22Rv1 (cell line): ENCODE measurements at regions not wholly inside any gene's neighbourhood (a gene's known extent, or its start where the extent isn't known, plus 50 kb on each side); places are given as distances from the start of the nearest gene placed in this dataset.
"Not testable (repeated sequence)": the region's sequence is repeated elsewhere in the genome, so short reads cannot be mapped to it uniquely, and the experiment has no call there.

Experiments
- H3K27ac ChIP-seq: fragments of 450-650 bp; 2 replicates; pipeline ENCODE4 v1.5.1; 2017
- ZFX ChIP-seq: fragments of 450-650 bp; IDR thresholded peaks from 2 replicates; pipeline ENCODE4 v1.6.1; 2017; ENCODE audit warnings: antibody characterized with exemption, borderline replicate concordance
- TF ChIP-seq, protein P1 (sequence below): fragments of 450-650 bp; IDR thresholded peaks from 2 replicates; pipeline ENCODE4 v1.5.1; 2017; ENCODE audit warnings: mild to moderate bottlenecking

DNA sequence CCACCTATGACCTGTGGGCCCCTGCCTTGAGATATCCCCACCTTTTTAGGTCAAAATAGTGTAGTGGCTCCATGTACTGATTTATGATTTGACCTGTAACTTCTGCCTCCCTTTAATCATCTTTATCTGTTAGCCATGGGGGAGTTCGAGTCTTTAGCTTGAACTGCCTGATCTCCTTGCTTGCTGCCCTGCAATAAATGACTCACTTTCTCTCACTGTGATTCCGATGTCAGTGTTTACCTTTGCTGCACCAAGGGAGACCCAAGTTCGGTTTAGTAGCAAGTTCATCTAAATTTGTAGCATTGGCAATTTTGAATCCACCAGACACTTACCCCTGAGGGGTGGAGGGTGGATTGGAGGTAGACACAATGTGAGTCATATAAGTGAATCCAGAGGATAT, 814.6 kb upstream of the AUTS2 start:
- TF ChIP-seq, protein P1, sequence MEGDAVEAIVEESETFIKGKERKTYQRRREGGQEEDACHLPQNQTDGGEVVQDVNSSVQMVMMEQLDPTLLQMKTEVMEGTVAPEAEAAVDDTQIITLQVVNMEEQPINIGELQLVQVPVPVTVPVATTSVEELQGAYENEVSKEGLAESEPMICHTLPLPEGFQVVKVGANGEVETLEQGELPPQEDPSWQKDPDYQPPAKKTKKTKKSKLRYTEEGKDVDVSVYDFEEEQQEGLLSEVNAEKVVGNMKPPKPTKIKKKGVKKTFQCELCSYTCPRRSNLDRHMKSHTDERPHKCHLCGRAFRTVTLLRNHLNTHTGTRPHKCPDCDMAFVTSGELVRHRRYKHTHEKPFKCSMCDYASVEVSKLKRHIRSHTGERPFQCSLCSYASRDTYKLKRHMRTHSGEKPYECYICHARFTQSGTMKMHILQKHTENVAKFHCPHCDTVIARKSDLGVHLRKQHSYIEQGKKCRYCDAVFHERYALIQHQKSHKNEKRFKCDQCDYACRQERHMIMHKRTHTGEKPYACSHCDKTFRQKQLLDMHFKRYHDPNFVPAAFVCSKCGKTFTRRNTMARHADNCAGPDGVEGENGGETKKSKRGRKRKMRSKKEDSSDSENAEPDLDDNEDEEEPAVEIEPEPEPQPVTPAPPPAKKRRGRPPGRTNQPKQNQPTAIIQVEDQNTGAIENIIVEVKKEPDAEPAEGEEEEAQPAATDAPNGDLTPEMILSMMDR = no peak
- TF ChIP-seq ZFX = no peak
- no peak overlapping the region for H3K27ac ChIP-seq

DNA sequence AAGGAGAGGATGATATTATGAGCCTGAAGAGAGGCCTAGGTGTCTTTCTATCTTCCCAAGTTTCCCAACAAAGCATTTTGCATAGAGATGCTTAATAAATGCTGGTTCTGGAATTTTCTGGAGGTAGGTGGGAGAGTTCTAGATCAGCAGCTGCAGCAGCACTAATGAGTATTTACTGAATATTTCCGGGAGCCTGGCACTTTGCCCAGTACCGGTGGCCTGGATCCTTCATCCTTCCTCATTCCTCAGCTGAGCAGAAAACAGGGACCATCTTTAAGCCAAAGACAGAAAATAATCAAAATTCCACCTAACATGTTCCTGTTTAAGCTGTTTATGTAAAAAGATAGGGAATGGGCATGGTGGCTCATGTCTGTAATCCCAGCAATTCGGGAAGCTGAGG, 813.2 kb upstream of the AUTS2 start:
- TF ChIP-seq, protein P1 = no peak
- TF ChIP-seq ZFX = no peak
- H3K27ac ChIP-seq = no peak overlapping the region

DNA sequence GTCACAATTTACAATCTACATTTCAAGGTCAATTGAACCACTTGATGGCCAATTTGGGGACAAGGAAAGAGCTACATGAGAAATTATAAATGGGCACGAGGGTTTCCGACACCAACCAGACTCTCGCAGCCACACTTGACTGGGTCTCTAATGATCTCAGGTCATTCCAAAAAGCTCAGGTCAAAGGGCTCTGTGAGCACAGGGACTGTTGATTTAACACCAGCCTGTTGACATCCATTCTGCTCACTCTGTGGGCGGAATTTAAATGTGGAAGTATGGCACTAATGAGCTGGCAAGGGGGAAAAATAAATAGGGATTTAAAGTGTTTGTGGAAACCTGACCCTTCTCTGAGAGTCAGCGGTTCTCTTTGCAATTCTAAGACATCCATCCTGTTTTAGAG, 810.7 kb upstream of the AUTS2 start:
- H3K27ac ChIP-seq = no peak overlapping the region
- TF ChIP-seq, protein P1 = no peak
- TF ChIP-seq ZFX = no peak

DNA sequence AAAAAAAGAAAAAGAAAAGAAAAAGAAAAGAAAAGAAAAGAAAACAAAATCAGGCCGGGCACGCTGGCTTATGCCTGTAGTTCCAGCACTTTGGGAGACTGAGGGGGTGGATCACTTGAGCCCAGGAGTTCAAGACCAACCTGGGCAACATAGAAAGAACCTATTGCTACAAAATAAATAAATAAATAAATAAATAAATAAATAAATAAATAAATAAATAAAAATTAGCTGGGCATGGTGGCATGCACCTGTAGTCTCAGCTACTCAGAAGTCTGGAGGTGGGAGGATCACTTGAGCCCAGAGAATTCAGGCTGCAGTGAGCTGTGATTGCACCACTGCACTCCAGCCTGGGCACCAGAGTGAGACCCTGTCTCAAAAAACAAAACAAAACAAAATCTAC, 809.7 kb upstream of the AUTS2 start:
- H3K27ac ChIP-seq = not testable (repeated sequence)

DNA sequence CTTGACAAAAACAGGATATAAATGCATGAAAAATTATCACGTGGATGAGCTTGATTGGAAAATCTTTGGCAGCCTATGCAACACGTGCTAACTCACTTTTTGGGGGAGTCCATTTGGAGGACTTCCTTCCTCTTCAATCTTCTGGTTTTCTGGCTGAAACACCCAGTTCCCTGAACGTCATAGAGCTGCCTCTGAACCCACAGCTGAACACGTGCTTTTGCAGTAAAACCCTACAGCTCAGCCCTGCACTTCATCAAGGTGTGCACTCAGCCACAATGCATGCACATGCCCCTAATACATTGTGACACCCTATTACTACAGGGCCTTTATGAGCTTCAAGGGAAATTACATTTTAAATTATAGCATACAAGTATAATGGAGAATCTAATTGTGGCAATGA, 808.7 kb upstream of the AUTS2 start:
- no peak for TF ChIP-seq ZFX
- TF ChIP-seq, protein P1 = no peak
- no peak overlapping the region for H3K27ac ChIP-seq

DNA sequence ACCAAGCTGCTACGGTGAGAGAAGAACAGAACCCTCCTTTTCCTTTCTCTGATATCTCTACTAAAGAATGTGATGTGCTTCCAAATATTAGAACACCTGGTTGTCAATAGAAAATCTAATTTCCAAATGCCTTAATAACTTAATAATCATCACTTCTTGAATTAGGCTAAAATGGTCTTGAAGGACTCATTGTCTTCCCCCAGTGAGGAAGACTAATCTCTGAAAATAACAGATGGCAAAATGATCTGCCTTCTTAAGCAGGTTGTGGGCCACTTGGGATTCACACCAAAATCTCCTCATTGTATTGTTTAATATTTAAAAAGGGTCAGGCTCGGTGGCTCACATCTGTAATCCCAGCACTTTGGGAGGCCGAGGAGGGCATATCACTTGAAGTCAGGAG, 805.9 kb upstream of the AUTS2 start:
- no peak for TF ChIP-seq ZFX
- TF ChIP-seq, protein P1 = no peak
- H3K27ac ChIP-seq = no peak overlapping the region

DNA sequence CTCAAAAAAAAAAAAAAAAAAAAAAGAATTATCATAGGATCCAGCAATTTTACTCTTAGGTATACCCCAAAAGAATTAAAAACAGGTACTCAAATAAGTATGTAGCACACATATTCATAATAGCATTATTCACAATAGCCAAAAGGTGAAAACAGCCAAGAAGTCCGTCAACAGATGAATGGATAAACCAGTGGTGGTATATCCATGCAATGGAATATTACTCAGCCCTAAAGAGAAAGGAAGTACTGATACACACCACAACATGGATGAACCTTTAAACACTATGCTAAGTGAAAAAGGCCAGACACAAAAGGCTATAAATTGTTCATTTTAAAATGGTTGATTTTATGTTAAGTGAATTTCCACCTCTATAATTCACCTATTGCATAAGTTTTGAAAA, 804.8 kb upstream of the AUTS2 start:
- TF ChIP-seq, protein P1 = no peak
- H3K27ac ChIP-seq = no peak overlapping the region

DNA sequence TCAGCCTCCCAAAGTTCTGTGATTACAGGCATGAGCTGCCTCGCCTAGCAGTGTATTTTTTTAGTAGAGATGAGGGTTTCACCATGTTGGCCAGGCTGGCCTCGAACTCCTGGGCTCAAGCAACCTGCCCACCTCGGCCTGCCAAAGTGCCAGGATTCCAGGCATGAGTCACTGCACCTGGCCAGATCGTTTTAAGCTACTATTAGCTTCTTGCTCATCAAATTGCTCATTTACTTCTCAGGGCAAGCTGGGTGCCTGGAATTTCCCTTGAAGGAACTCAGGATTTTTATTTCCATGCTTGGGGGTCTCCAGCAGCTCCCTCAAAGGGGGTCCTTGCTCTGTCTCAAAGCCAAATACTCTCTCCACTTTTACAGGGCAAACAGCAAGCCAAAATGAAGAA, 798.0 kb upstream of the AUTS2 start:
- H3K27ac ChIP-seq = no peak overlapping the region
- TF ChIP-seq, protein P1 = no peak
- TF ChIP-seq ZFX = no peak
